Mammary epithelial cell (primary cell): ENCODE measurements at regions not wholly inside any gene's neighbourhood (a gene's known extent, or its start where the extent isn't known, plus 50 kb on each side); places are given as distances from the start of the nearest gene placed in this dataset.

Experiments
- CTCF ChIP-seq, 2 donors: IDR thresholded peaks in 1 of 2; conservative IDR thresholded peaks in 1 of 2; 2 replicates each; pipeline ENCODE4 v1.5.1; 2011 to 2012; ENCODE audit warnings: inconsistent platforms in 2 of 2, low read length in 2 of 2, mild to moderate bottlenecking in 2 of 2, control low read depth in 1 of 2, low read depth in 1 of 2; ENCODE audit not compliant: insufficient read depth in 1 of 2; ENCODE audit errors: extremely low read depth in 1 of 2
- EZH2 ChIP-seq: IDR thresholded peaks from 2 replicates; pipeline ENCODE4 v1.6.1; 2012; ENCODE audit warnings: low read length, inconsistent platforms, borderline replicate concordance

- TF ChIP-seq EZH2 (no peak), CTCF (conservative IDR thresholded peaks at IDR 0.05 in 1 of 2, IDR thresholded peaks at IDR 0.05 in 1 of 2; ENCODE audit: extremely low read depth in 1 of 2, insufficient read depth in 1 of 2, low read depth in 1 of 2, low read length in 2 of 2) (no peak)
These were observed 128.5 kb downstream of the EN1 start for GRCh38 chr2:118718921-118719320.
